Nucleus accumbens (tissue), 56 donors: ENCODE measurements at regions not wholly inside any gene's neighbourhood (a gene's known extent, or its start where the extent isn't known, plus 50 kb on each side); places are given as distances from the start of the nearest gene placed in this dataset.
A peak's percentile ranks its signal among the peaks of the same experiment; 100 is the strongest.
"Not testable (repeated sequence)": the region's sequence is repeated elsewhere in the genome, so short reads cannot be mapped to it uniquely, and the experiment has no call there.

ENCODE experiments used
- DNase-seq, 56 donors: peaks; one replicate each; lab custom pipeline; 2025; lab: John Stamatoyannopoulos, UW

GRCh38 chr17:30648015-30648620 lies 170.9 kb downstream of the GOSR1 start:
- DNase-seq, result not testable (repeated sequence)

GRCh38 chr17:30645875-30646274 lies 168.7 kb downstream of the GOSR1 start:
- DNase-seq, result peak in 2 of 56 donors; percentile 3 to 48

GRCh38 chr17:30644713-30645112 lies 167.5 kb downstream of the GOSR1 start:
- DNase-seq, result not testable (repeated sequence)

- not testable (repeated sequence) for DNase-seq
These were observed 167.1 kb downstream of the GOSR1 start for GRCh38 chr17:30644287-30644686.

- not testable (repeated sequence) for DNase-seq
These were observed 164.2 kb downstream of the GOSR1 start for GRCh38 chr17:30641428-30641827.

GRCh38 chr17:30639391-30639790 lies 162.2 kb downstream of the GOSR1 start:
- not testable (repeated sequence) for DNase-seq

- DNase-seq, result not testable (repeated sequence)
These were observed 161.8 kb downstream of the GOSR1 start for GRCh38 chr17:30638968-30639367.

- peak in 4 of 56 donors; percentile 13 to 24 (median 18) for DNase-seq
These were observed 154.4 kb downstream of the GOSR1 start for GRCh38 chr17:30631651-30632050.

GRCh38 chr17:30625380-30625779 lies 148.2 kb downstream of the GOSR1 start:
- DNase-seq, result not testable (repeated sequence)

- DNase-seq, result not testable (repeated sequence)
These were observed 147.0 kb downstream of the GOSR1 start for GRCh38 chr17:30624180-30624579.

GRCh38 chr17:30609682-30610081 lies 132.5 kb downstream of the GOSR1 start:
- DNase-seq, result not testable (repeated sequence)

GRCh38 chr17:30605523-30605922 lies 128.3 kb downstream of the GOSR1 start:
- no peak for DNase-seq

GRCh38 chr17:30605027-30605426 lies 127.8 kb downstream of the GOSR1 start:
- DNase-seq, result no peak

GRCh38 chr17:30602396-30602795 lies 125.2 kb downstream of the GOSR1 start:
- DNase-seq, result not testable (repeated sequence)

GRCh38 chr17:30601984-30602383 lies 124.8 kb downstream of the GOSR1 start:
- not testable (repeated sequence) for DNase-seq

- DNase-seq, result peak in 31 of 56 donors; percentile 2 to 71 (median 51)
These were observed 123.8 kb downstream of the GOSR1 start for GRCh38 chr17:30600830-30601494.

GRCh38 chr17:30600060-30600829 lies 123.0 kb downstream of the GOSR1 start:
- DNase-seq, result peak in 54 of 56 donors; percentile 23 to 84 (median 68)

- DNase-seq, result no peak
These were observed 122.3 kb downstream of the GOSR1 start for GRCh38 chr17:30599428-30600059.

- no peak for DNase-seq
These were observed 120.6 kb downstream of the GOSR1 start for GRCh38 chr17:30597776-30598288.

GRCh38 chr17:30596948-30597775 lies 120.0 kb downstream of the GOSR1 start:
- DNase-seq, result not testable (repeated sequence)
